ENCODE measurements at regions not wholly inside any gene's neighbourhood (a gene's known extent, or its start where the extent isn't known, plus 50 kb on each side); places are given as distances from the start of the nearest gene placed in this dataset.

- ATAC-seq = no peak
- no peak for TF ChIP-seq PPARA (CRISPR knock-in tag; IDR thresholded peaks at IDR 0.05; ENCODE audit: borderline replicate concordance)
- no peak for TF ChIP-seq OSR1 (CRISPR knock-in tag; IDR thresholded peaks at IDR 0.05)
- no peak for TF ChIP-seq ZFP30 (CRISPR knock-in tag; IDR thresholded peaks at IDR 0.05)
- TF ChIP-seq ISL1 (CRISPR knock-in tag; IDR thresholded peaks at IDR 0.05) = no peak
- TF ChIP-seq CSDC2 (CRISPR knock-in tag; IDR thresholded peaks at IDR 0.05) = no peak
- TF ChIP-seq PATZ1 (CRISPR knock-in tag; IDR thresholded peaks at IDR 0.05; ENCODE audit: borderline replicate concordance) = no peak
- TF ChIP-seq TOX (CRISPR knock-in tag; IDR thresholded peaks at IDR 0.05; ENCODE audit: borderline replicate concordance) = no peak
- TF ChIP-seq GLIS3 (CRISPR knock-in tag; IDR thresholded peaks at IDR 0.05) = no peak
- no peak for TF ChIP-seq TCF4 (CRISPR knock-in tag; IDR thresholded peaks at IDR 0.05; ENCODE audit: borderline replicate concordance)
- no peak for TF ChIP-seq SNAI2 (CRISPR knock-in tag; IDR thresholded peaks at IDR 0.05)
- no peak for TF ChIP-seq BACH2 (CRISPR knock-in tag; IDR thresholded peaks at IDR 0.05; ENCODE audit: borderline replicate concordance)
- no peak for TF ChIP-seq CREB5 (CRISPR knock-in tag; IDR thresholded peaks at IDR 0.05; ENCODE audit: low read depth)
- no peak for TF ChIP-seq ZFP3 (CRISPR knock-in tag; IDR thresholded peaks at IDR 0.05)
- no peak for TF ChIP-seq TSHZ2 (CRISPR knock-in tag; IDR thresholded peaks at IDR 0.05)
- TF ChIP-seq RARB (CRISPR knock-in tag; IDR thresholded peaks at IDR 0.05) = no peak
- no peak for TF ChIP-seq ESRRG (CRISPR knock-in tag; IDR thresholded peaks at IDR 0.05)
- TF ChIP-seq ZNF70 (CRISPR knock-in tag; IDR thresholded peaks at IDR 0.05) = no peak
- TF ChIP-seq CSRNP3 (CRISPR knock-in tag; IDR thresholded peaks at IDR 0.05) = no peak
- no peak for TF ChIP-seq ZNF565 (CRISPR knock-in tag; conservative IDR thresholded peaks at IDR 0.05; ENCODE audit: low read depth)
- TF ChIP-seq ZC3H10 (CRISPR knock-in tag; IDR thresholded peaks at IDR 0.05) = no peak
Observed at GRCh38 chr3:155239960-155240359, 53.5 kb downstream of the STRIT1 start.

- no peak for TF ChIP-seq ZFP30 (CRISPR knock-in tag; IDR thresholded peaks at IDR 0.05)
- TF ChIP-seq ISL1 (CRISPR knock-in tag; IDR thresholded peaks at IDR 0.05) = no peak
- no peak for TF ChIP-seq ARNTL (CRISPR knock-in tag; IDR thresholded peaks at IDR 0.05; ENCODE audit: borderline replicate concordance, low read depth)
- no peak for TF ChIP-seq PATZ1 (CRISPR knock-in tag; IDR thresholded peaks at IDR 0.05; ENCODE audit: borderline replicate concordance)
- TF ChIP-seq ZNF565 (CRISPR knock-in tag; conservative IDR thresholded peaks at IDR 0.05; ENCODE audit: low read depth) = no peak
- no peak for TF ChIP-seq ZC3H10 (CRISPR knock-in tag; IDR thresholded peaks at IDR 0.05)
- TF ChIP-seq TSHZ2 (CRISPR knock-in tag; IDR thresholded peaks at IDR 0.05) = no peak
- no peak for TF ChIP-seq ZNF70 (CRISPR knock-in tag; IDR thresholded peaks at IDR 0.05)
- no peak for TF ChIP-seq OSR1 (CRISPR knock-in tag; IDR thresholded peaks at IDR 0.05)
- TF ChIP-seq CREB5 (CRISPR knock-in tag; IDR thresholded peaks at IDR 0.05; ENCODE audit: low read depth) = no peak
- no peak for TF ChIP-seq TOX (CRISPR knock-in tag; IDR thresholded peaks at IDR 0.05; ENCODE audit: borderline replicate concordance)
- TF ChIP-seq ESRRG (CRISPR knock-in tag; IDR thresholded peaks at IDR 0.05) = no peak
- no peak for TF ChIP-seq CSDC2 (CRISPR knock-in tag; IDR thresholded peaks at IDR 0.05)
- TF ChIP-seq BACH2 (CRISPR knock-in tag; IDR thresholded peaks at IDR 0.05; ENCODE audit: borderline replicate concordance) = no peak
- no peak for TF ChIP-seq ZFP3 (CRISPR knock-in tag; IDR thresholded peaks at IDR 0.05)
- TF ChIP-seq SNAI2 (CRISPR knock-in tag; IDR thresholded peaks at IDR 0.05) = no peak
- TF ChIP-seq GLIS3 (CRISPR knock-in tag; IDR thresholded peaks at IDR 0.05) = no peak
- no peak for TF ChIP-seq TCF4 (CRISPR knock-in tag; IDR thresholded peaks at IDR 0.05; ENCODE audit: borderline replicate concordance)
- no peak for TF ChIP-seq ZNF8 (CRISPR knock-in tag; IDR thresholded peaks at IDR 0.05)
- TF ChIP-seq RARB (CRISPR knock-in tag; IDR thresholded peaks at IDR 0.05) = no peak
- ATAC-seq = no peak
Observed at GRCh38 chr3:155238845-155239244, 54.6 kb downstream of the STRIT1 start.

Data from SK-N-SH treated with all-trans-retinoic acid at 6 μM for 48 hours (cell line).